H9 (cell line): ENCODE measurements at regions not wholly inside any gene's neighbourhood (a gene's known extent, or its start where the extent isn't known, plus 50 kb on each side); places are given as distances from the start of the nearest gene placed in this dataset.

ENCODE experiments used
- DNase-seq: peaks from one replicate; pipeline ENCODE4 v3.0.0-alpha.2; 2017
- H2AFZ ChIP-seq: one replicate; pipeline ENCODE4 v1.6.1; 2013; ENCODE audit warnings: mild to moderate bottlenecking, low read length, control low read depth, moderate library complexity
- H2AK5ac ChIP-seq: 2 replicates; pipeline ENCODE4 v1.6.1; 2013; ENCODE audit warnings: low read length, control low read depth, mixed read lengths; ENCODE audit not compliant: insufficient read length
- H2BK120ac ChIP-seq: one replicate; pipeline ENCODE4 v1.6.1; 2013; ENCODE audit warnings: low read depth, mild to moderate bottlenecking, low read length, control low read depth, inconsistent platforms; ENCODE audit not compliant: poor library complexity, severe bottlenecking
- H2BK12ac ChIP-seq: 2 replicates; pipeline ENCODE4 v1.6.1; 2013; ENCODE audit warnings: low read length, control low read depth, mixed read lengths, low read depth; ENCODE audit not compliant: insufficient read length
- H2BK15ac ChIP-seq: 2 replicates; pipeline ENCODE4 v1.6.1; 2013; ENCODE audit warnings: low read depth, low read length, control low read depth
- H2BK20ac ChIP-seq: one replicate; pipeline ENCODE4 v1.6.1; 2013; ENCODE audit warnings: low read depth, mild to moderate bottlenecking, low read length, control low read depth, inconsistent platforms; ENCODE audit not compliant: poor library complexity, severe bottlenecking
- H2BK5ac ChIP-seq: 2 replicates; pipeline ENCODE4 v1.6.1; 2013; ENCODE audit warnings: low read length, control low read depth, mixed read lengths; ENCODE audit not compliant: insufficient read length
- H3K14ac ChIP-seq: 2 replicates; pipeline ENCODE4 v1.6.1; 2013; ENCODE audit warnings: low read length, control low read depth; ENCODE audit not compliant: insufficient read depth
- H3K18ac ChIP-seq: 2 replicates; pipeline ENCODE4 v1.6.1; 2013; ENCODE audit warnings: low read depth, mild to moderate bottlenecking, mixed read lengths, low read length, control low read depth; ENCODE audit not compliant: insufficient read length
- H3K23ac ChIP-seq: 2 replicates; pipeline ENCODE4 v1.6.1; 2013; ENCODE audit warnings: low read length, control low read depth, mixed read lengths, low read depth; ENCODE audit not compliant: insufficient read length
- H3K23me2 ChIP-seq: 2 replicates; pipeline ENCODE4 v1.6.1; 2013; ENCODE audit warnings: low read depth, mild to moderate bottlenecking, mixed read lengths, low read length, control low read depth; ENCODE audit not compliant: insufficient read length, poor library complexity, severe bottlenecking
- H3K27ac ChIP-seq: 2 replicates; pipeline ENCODE4 v1.5.1; 2013; ENCODE audit warnings: low read length, control low read depth, mixed read lengths, low read depth; ENCODE audit not compliant: insufficient read length
- H3K27me3 ChIP-seq: 2 replicates; pipeline ENCODE4 v1.6.1; 2013; ENCODE audit warnings: low read length, control low read depth, inconsistent platforms; ENCODE audit not compliant: insufficient read depth
- H3K4ac ChIP-seq: 2 replicates; pipeline ENCODE4 v1.6.1; 2013; ENCODE audit warnings: low read depth, mild to moderate bottlenecking, control low read depth, inconsistent platforms, low read length, moderate library complexity
- H3K4me1 ChIP-seq: 2 replicates; pipeline ENCODE4 v1.6.1; 2013; ENCODE audit warnings: low read length, control low read depth, inconsistent platforms; ENCODE audit not compliant: insufficient read depth
- H3K4me2 ChIP-seq: 2 replicates; pipeline ENCODE4 v1.6.1; 2013; ENCODE audit warnings: low read length, control low read depth, mixed read lengths; ENCODE audit not compliant: insufficient read length, insufficient read depth
- H3K56ac ChIP-seq: 2 replicates; pipeline ENCODE4 v1.6.1; 2013; ENCODE audit warnings: low read depth, mild to moderate bottlenecking, mixed read lengths, low read length, control low read depth; ENCODE audit not compliant: insufficient read length
- H3K79me1 ChIP-seq: 2 replicates; pipeline ENCODE4 v1.6.1; 2013; ENCODE audit warnings: low read depth, mild to moderate bottlenecking, moderate library complexity, low read length, control low read depth, inconsistent platforms; ENCODE audit not compliant: insufficient read depth, poor library complexity, severe bottlenecking
- H3K79me2 ChIP-seq: 2 replicates; pipeline ENCODE4 v1.6.1; 2013; ENCODE audit warnings: low read length, control low read depth, inconsistent platforms; ENCODE audit not compliant: insufficient read depth
- H3K9ac ChIP-seq: 2 replicates; pipeline ENCODE4 v1.6.1; 2013; ENCODE audit warnings: low read length, control low read depth, mixed read lengths; ENCODE audit not compliant: insufficient read length; ENCODE audit errors: extremely low read depth
- H3K9me3 ChIP-seq: one replicate; pipeline ENCODE4 v1.6.1; 2013; ENCODE audit warnings: low read depth, low read length, inconsistent platforms; ENCODE audit not compliant: control insufficient read depth
- H3T11ph ChIP-seq: one replicate; pipeline ENCODE4 v1.6.1; 2013; ENCODE audit warnings: mild to moderate bottlenecking, low read length, control low read depth, inconsistent platforms
- H4K20me1 ChIP-seq: one replicate; pipeline ENCODE4 v1.6.1; 2013; ENCODE audit not compliant: control insufficient read depth, insufficient read length, insufficient read depth
- H4K5ac ChIP-seq: 2 replicates; pipeline ENCODE4 v1.6.1; 2013; ENCODE audit warnings: low read depth, mild to moderate bottlenecking, mixed read lengths, low read length, control low read depth; ENCODE audit not compliant: insufficient read length
- H4K8ac ChIP-seq: replicated peaks from 2 replicates; pipeline ENCODE4 v1.6.1; 2013; ENCODE audit warnings: low read length, control low read depth, mixed read lengths, low read depth; ENCODE audit not compliant: insufficient read length
- H4K91ac ChIP-seq: 2 replicates; pipeline ENCODE4 v1.6.1; 2013; ENCODE audit warnings: low read depth, mild to moderate bottlenecking, moderate library complexity, mixed read lengths, low read length, control low read depth; ENCODE audit not compliant: insufficient read length
- H3K27ac Mint-ChIP-seq, 3 experiments: 2 replicates in 2 of 3; 3 replicates in 1 of 3; pipeline ENCODE4 v1.8.0; 2020 to 2021; ENCODE audit warnings: mixed read lengths in 3 of 3, mild to moderate bottlenecking in 1 of 3, moderate library complexity in 1 of 3
- H3K27me3 Mint-ChIP-seq: 2 replicates; pipeline ENCODE4 v1.8.0; 2021; ENCODE audit warnings: low read depth, mild to moderate bottlenecking, moderate library complexity, mixed read lengths
- H3K36me3 Mint-ChIP-seq, 3 experiments: 2 replicates in 2 of 3; 3 replicates in 1 of 3; pipeline ENCODE4 v1.8.0; 2020 to 2021; ENCODE audit warnings: low read depth in 3 of 3, mixed read lengths in 3 of 3; ENCODE audit not compliant: insufficient read depth in 1 of 3
- H3K4me1 Mint-ChIP-seq, 2 experiments: 2 replicates each; pipeline ENCODE4 v1.8.0; 2020; ENCODE audit warnings: mixed read lengths in 2 of 2
- H3K4me3 Mint-ChIP-seq, 2 experiments: 2 replicates in 1 of 2; 3 replicates in 1 of 2; pipeline ENCODE4 v1.8.0; 2020 to 2021; ENCODE audit warnings: mild to moderate bottlenecking in 2 of 2, mixed read lengths in 2 of 2, moderate library complexity in 1 of 2
- H3K9me3 Mint-ChIP-seq, 2 experiments: 2 replicates in 1 of 2; 3 replicates in 1 of 2; pipeline ENCODE4 v1.8.0; 2020; ENCODE audit warnings: mild to moderate bottlenecking in 2 of 2, mixed read lengths in 2 of 2, moderate library complexity in 1 of 2
- CTCF ChIP-seq: fragments of 200-600 bp; sonication (generic); conservative IDR thresholded peaks from 3 replicates; pipeline ENCODE4 v1.8.0; 2021; ENCODE audit warnings: antibody characterized with exemption, mild to moderate bottlenecking
- WGBS: extraction: QIAGEN DNeasy Blood & Tissue Kit; methylation state at CpG from one replicate; pipeline ENCODE4 v1.1.7; 2013; ENCODE audit warnings: missing lambda C conversion rate, low lambda C conversion rate, mixed read lengths; ENCODE audit not compliant: insufficient read length; ENCODE audit errors: extremely low coverage; 5-methylcytosine and 5-hydroxymethylcytosine counted together

- no peak overlapping the region for H2BK12ac ChIP-seq
- no peak overlapping the region for H3K4ac ChIP-seq
- no peaks in the 10 kb centered on the region for H3K79me1 ChIP-seq
- no peak overlapping the region for H4K5ac ChIP-seq
- Mint-ChIP-seq H3K36me3 (no peaks in the 10 kb centered on the region), H3K9me3 (no peaks in the 10 kb centered on the region; a peak in 1 of 5 replicates), H3K27ac (no peak overlapping the region), H3K27me3 (no peaks in the 10 kb centered on the region), H3K4me3 (no peak overlapping the region), H3K4me1 (peaks cover 5 to 8% of the 10 kb centered on the region in 2 experiments)
- H3K79me2 ChIP-seq: no peaks in the 10 kb centered on the region
- no peaks in the 10 kb centered on the region for H3K4me1 ChIP-seq
- H2AK5ac ChIP-seq: no peak overlapping the region
- H4K91ac ChIP-seq: no peak overlapping the region
- H3K56ac ChIP-seq: no peak overlapping the region
- no peak overlapping the region for H4K8ac ChIP-seq
- DNase-seq: no peak
- H3K9ac ChIP-seq: no peak overlapping the region
- TF ChIP-seq CTCF: no peak
- no peaks in the 10 kb centered on the region for H3K9me3 ChIP-seq
- no peaks in the 10 kb centered on the region for H3K23me2 ChIP-seq
- no peak overlapping the region for H2BK120ac ChIP-seq
- no peak overlapping the region for H2BK15ac ChIP-seq
- no peak overlapping the region for H2BK20ac ChIP-seq
- H3K27me3 ChIP-seq: no peaks in the 10 kb centered on the region
- H3K27ac ChIP-seq: no peak overlapping the region
- no CpG with 5 or more reads among the region's 5 CpGs for WGBS
- no peak overlapping the region for H3K23ac ChIP-seq
- H3K18ac ChIP-seq: no peak overlapping the region
- no peak overlapping the region for H2BK5ac ChIP-seq
- H4K20me1 ChIP-seq: no peaks in the 10 kb centered on the region
- H3T11ph ChIP-seq: no peak overlapping the region
- H3K4me2 ChIP-seq: no peak overlapping the region
- H3K14ac ChIP-seq: no peak overlapping the region
- H2AFZ ChIP-seq: no peak overlapping the region
Observed at GRCh38 chr1:86224651-86225310, 68.2 kb upstream of the COL24A1 start.
